ENCODE measurements at regions not wholly inside any gene's neighbourhood (a gene's known extent, or its start where the extent isn't known, plus 50 kb on each side); places are given as distances from the start of the nearest gene placed in this dataset.
"Not testable (repeated sequence)": the region's sequence is repeated elsewhere in the genome, so short reads cannot be mapped to it uniquely, and the experiment has no call there.

- not testable (repeated sequence) for H3K9me3 Mint-ChIP-seq; H3K4me1 Mint-ChIP-seq (ENCODE audit: low read depth); H3K36me3 Mint-ChIP-seq (ENCODE audit: low read depth); H3K4me3 Mint-ChIP-seq; H3K27ac Mint-ChIP-seq; DNase-seq
- peaks cover 11% of the 10 kb centered on the region for H3K27me3 Mint-ChIP-seq
Observed at GRCh38 chr16:88230967-88231615, 151.7 kb upstream of the ZNF469 start.

GRCh38 chr16:88231839-88232238 lies 150.9 kb upstream of the ZNF469 start:
- not testable (repeated sequence) for H3K36me3 Mint-ChIP-seq (ENCODE audit: low read depth); DNase-seq; H3K4me1 Mint-ChIP-seq (ENCODE audit: low read depth); H3K4me3 Mint-ChIP-seq; H3K27me3 Mint-ChIP-seq; H3K9me3 Mint-ChIP-seq; H3K27ac Mint-ChIP-seq

GRCh38 chr16:88232401-88233258 lies 150.1 kb upstream of the ZNF469 start:
- not testable (repeated sequence) for H3K4me1 Mint-ChIP-seq (ENCODE audit: low read depth); DNase-seq; H3K27ac Mint-ChIP-seq; H3K36me3 Mint-ChIP-seq (ENCODE audit: low read depth); H3K4me3 Mint-ChIP-seq; H3K27me3 Mint-ChIP-seq; H3K9me3 Mint-ChIP-seq

GRCh38 chr16:88233621-88234420 lies 148.9 kb upstream of the ZNF469 start:
- not testable (repeated sequence) for H3K9me3 Mint-ChIP-seq; H3K4me1 Mint-ChIP-seq (ENCODE audit: low read depth); H3K36me3 Mint-ChIP-seq (ENCODE audit: low read depth); H3K27ac Mint-ChIP-seq; DNase-seq; H3K4me3 Mint-ChIP-seq
- peaks cover 14% of the 10 kb centered on the region for H3K27me3 Mint-ChIP-seq

- H3K27ac Mint-ChIP-seq; H3K4me3 Mint-ChIP-seq; H3K4me1 Mint-ChIP-seq (ENCODE audit: low read depth); DNase-seq; H3K36me3 Mint-ChIP-seq (ENCODE audit: low read depth); H3K9me3 Mint-ChIP-seq: not testable (repeated sequence)
- peaks cover 14% of the 10 kb centered on the region for H3K27me3 Mint-ChIP-seq
Observed at GRCh38 chr16:88234421-88235271, 148.1 kb upstream of the ZNF469 start.

- H3K4me1 Mint-ChIP-seq (ENCODE audit: low read depth); H3K4me3 Mint-ChIP-seq; H3K36me3 Mint-ChIP-seq (ENCODE audit: low read depth); H3K27ac Mint-ChIP-seq; H3K9me3 Mint-ChIP-seq; DNase-seq: not testable (repeated sequence)
- H3K27me3 Mint-ChIP-seq: peaks cover 20% of the 10 kb centered on the region
Observed at GRCh38 chr16:88235691-88236090, 147.1 kb upstream of the ZNF469 start.

GRCh38 chr16:88236229-88236628 lies 146.5 kb upstream of the ZNF469 start:
- H3K27ac Mint-ChIP-seq: not testable (repeated sequence)

GRCh38 chr16:88237314-88237713 lies 145.4 kb upstream of the ZNF469 start:
- not testable (repeated sequence) for DNase-seq; H3K27ac Mint-ChIP-seq; H3K4me3 Mint-ChIP-seq; H3K9me3 Mint-ChIP-seq; H3K36me3 Mint-ChIP-seq (ENCODE audit: low read depth); H3K4me1 Mint-ChIP-seq (ENCODE audit: low read depth)
- peaks cover 24% of the 10 kb centered on the region for H3K27me3 Mint-ChIP-seq

More at GRCh38 chr16:88236229-88236628, 146.5 kb upstream of the ZNF469 start:
- H3K36me3 Mint-ChIP-seq (ENCODE audit: low read depth); H3K4me1 Mint-ChIP-seq (ENCODE audit: low read depth); H3K4me3 Mint-ChIP-seq; DNase-seq; H3K9me3 Mint-ChIP-seq: not testable (repeated sequence)
- peaks cover 24% of the 10 kb centered on the region for H3K27me3 Mint-ChIP-seq

- H3K36me3 Mint-ChIP-seq (ENCODE audit: low read depth); H3K9me3 Mint-ChIP-seq; H3K4me3 Mint-ChIP-seq; H3K27ac Mint-ChIP-seq; DNase-seq; H3K4me1 Mint-ChIP-seq (ENCODE audit: low read depth): not testable (repeated sequence)
- peaks cover 24% of the 10 kb centered on the region for H3K27me3 Mint-ChIP-seq
Observed at GRCh38 chr16:88237761-88238415, 144.9 kb upstream of the ZNF469 start.

- peaks cover 24% of the 10 kb centered on the region for H3K27me3 Mint-ChIP-seq
- peak; percentile 52 for DNase-seq
Observed at GRCh38 chr16:88238732-88239274, 144.0 kb upstream of the ZNF469 start.

GRCh38 chr16:88240118-88240517 lies 142.6 kb upstream of the ZNF469 start:
- H3K4me1 Mint-ChIP-seq (ENCODE audit: low read depth); DNase-seq; H3K9me3 Mint-ChIP-seq; H3K36me3 Mint-ChIP-seq (ENCODE audit: low read depth); H3K4me3 Mint-ChIP-seq; H3K27ac Mint-ChIP-seq: not testable (repeated sequence)
- H3K27me3 Mint-ChIP-seq: peaks cover 21% of the 10 kb centered on the region

More at GRCh38 chr16:88238732-88239274, 144.0 kb upstream of the ZNF469 start:
- H3K9me3 Mint-ChIP-seq; H3K27ac Mint-ChIP-seq; H3K4me3 Mint-ChIP-seq; H3K36me3 Mint-ChIP-seq (ENCODE audit: low read depth); H3K4me1 Mint-ChIP-seq (ENCODE audit: low read depth): not testable (repeated sequence)

- peaks cover 17% of the 10 kb centered on the region for H3K27me3 Mint-ChIP-seq
- not testable (repeated sequence) for H3K36me3 Mint-ChIP-seq (ENCODE audit: low read depth); H3K9me3 Mint-ChIP-seq; H3K4me3 Mint-ChIP-seq; DNase-seq; H3K27ac Mint-ChIP-seq; H3K4me1 Mint-ChIP-seq (ENCODE audit: low read depth)
Observed at GRCh38 chr16:88240776-88241175, 142.0 kb upstream of the ZNF469 start.

GRCh38 chr16:88241404-88242311 lies 141.1 kb upstream of the ZNF469 start:
- H3K36me3 Mint-ChIP-seq (ENCODE audit: low read depth); H3K27ac Mint-ChIP-seq; DNase-seq; H3K4me1 Mint-ChIP-seq (ENCODE audit: low read depth); H3K9me3 Mint-ChIP-seq; H3K4me3 Mint-ChIP-seq: not testable (repeated sequence)
- H3K27me3 Mint-ChIP-seq: peaks cover 16% of the 10 kb centered on the region

Data from activated T-cell treated with anti-CD3 and anti-CD28 coated beads, Interleukin-2, amount 50 U/mL, for 24 hours (primary cell).